RWPE2 (cell line): ENCODE measurements at regions not wholly inside any gene's neighbourhood (a gene's known extent, or its start where the extent isn't known, plus 50 kb on each side); places are given as distances from the start of the nearest gene placed in this dataset.
"Not testable (repeated sequence)": the region's sequence is repeated elsewhere in the genome, so short reads cannot be mapped to it uniquely, and the experiment has no call there.

Experiments used
- ATAC-seq: fragments of 200-7000 bp; cut with Tn5 transposase; 3 replicates; pipeline ENCODE4 v1.9.1; 2021; ENCODE audit warnings: low read depth
- DNase-seq: peaks from one replicate; pipeline ENCODE4 v3.0.0-alpha.2; 2020; ENCODE audit warnings: low spot score
- H3K27ac ChIP-seq: fragments of 450-650 bp; 2 replicates; pipeline ENCODE4 v1.5.1; 2017; ENCODE audit warnings: mild to moderate bottlenecking; ENCODE audit not compliant: poor library complexity, severe bottlenecking
- H3K27me3 ChIP-seq: fragments of 250-450 bp; sonication (Bioruptor Pico); 2 replicates; pipeline ENCODE4 v1.5.1; 2021; ENCODE audit warnings: mild to moderate bottlenecking, moderate library complexity; ENCODE audit not compliant: insufficient read depth, poor library complexity, severe bottlenecking
- H3K36me3 ChIP-seq: fragments of 250-450 bp; sonication (Bioruptor Pico); 2 replicates; pipeline ENCODE4 v1.5.1; 2020; ENCODE audit warnings: low read depth, mild to moderate bottlenecking, moderate library complexity
- H3K4me1 ChIP-seq: fragments of 250-450 bp; sonication (Bioruptor Pico); 2 replicates; pipeline ENCODE4 v1.5.1; 2021; ENCODE audit warnings: mild to moderate bottlenecking, moderate library complexity; ENCODE audit not compliant: insufficient read depth, poor library complexity, severe bottlenecking
- H3K4me3 ChIP-seq: fragments of 250-450 bp; sonication (Bioruptor Pico); 2 replicates; pipeline ENCODE4 v1.5.1; 2021; ENCODE audit warnings: mild to moderate bottlenecking, moderate library complexity; ENCODE audit not compliant: severe bottlenecking
- H3K9me3 ChIP-seq: fragments of 250-450 bp; sonication (Bioruptor Pico); 2 replicates; pipeline ENCODE4 v1.5.1; 2021; ENCODE audit warnings: mild to moderate bottlenecking, moderate library complexity; ENCODE audit not compliant: severe bottlenecking

GRCh38 chr14:19659850-19660558, 53.7 kb downstream of the OR11H2 start:
- ATAC-seq: 0 out of 3 replicates have a peak, but pooled peaks have one; percentile 29
- not testable (repeated sequence) for H3K27ac ChIP-seq, DNase-seq

DNA sequence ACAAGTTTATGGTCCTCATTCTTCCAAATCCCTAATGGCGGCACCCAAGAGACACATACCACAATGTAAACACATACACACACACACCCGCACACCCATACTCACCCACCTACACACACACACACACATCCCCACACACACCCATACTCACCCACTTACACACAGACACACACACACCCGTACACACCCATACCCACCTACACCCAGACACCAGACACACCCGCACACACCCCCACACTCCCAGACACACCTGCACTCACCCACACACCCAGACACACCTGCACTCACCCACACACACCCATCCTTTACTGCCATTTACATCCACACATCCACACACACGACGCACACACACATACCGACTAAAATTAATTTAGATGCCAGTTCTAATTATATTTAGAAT, 55.0 kb downstream of the OR11H2 start:
- H3K27ac ChIP-seq, ATAC-seq, H3K4me3 ChIP-seq, H3K27me3 ChIP-seq, H3K9me3 ChIP-seq, H3K36me3 ChIP-seq, H3K4me1 ChIP-seq, DNase-seq: not testable (repeated sequence)

More at GRCh38 chr14:19659850-19660558, 53.7 kb downstream of the OR11H2 start:
- H3K36me3 ChIP-seq, H3K4me3 ChIP-seq, H3K4me1 ChIP-seq, H3K27me3 ChIP-seq, H3K9me3 ChIP-seq: not testable (repeated sequence)

DNA sequence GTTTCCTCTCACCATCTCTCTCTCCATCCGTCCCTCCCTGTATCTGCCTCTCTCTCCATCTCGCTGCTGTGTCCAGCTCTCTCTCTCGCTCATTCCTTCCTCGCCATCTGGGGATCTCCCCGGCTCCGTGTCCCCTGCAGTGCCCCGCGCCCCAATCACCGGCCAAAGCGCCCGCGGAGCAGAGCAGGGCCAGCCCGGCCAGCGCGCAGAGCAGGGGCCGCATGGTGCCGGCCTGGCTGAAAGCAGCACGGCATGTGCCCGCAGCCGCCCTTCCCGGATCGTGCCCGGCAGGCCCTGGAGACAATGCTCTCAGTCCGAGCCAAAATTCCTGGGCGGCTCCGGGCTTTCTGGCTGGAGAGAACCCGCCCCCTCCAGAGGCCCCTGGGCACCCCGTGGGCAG, 75.1 kb downstream of the OR11H2 start:
- not testable (repeated sequence) for H3K4me1 ChIP-seq, ATAC-seq, H3K4me3 ChIP-seq, DNase-seq, H3K27me3 ChIP-seq, H3K9me3 ChIP-seq, H3K27ac ChIP-seq, H3K36me3 ChIP-seq

- H3K9me3 ChIP-seq, DNase-seq, H3K36me3 ChIP-seq, H3K27me3 ChIP-seq, H3K4me1 ChIP-seq, H3K27ac ChIP-seq, H3K4me3 ChIP-seq: not testable (repeated sequence)
- ATAC-seq: peak; percentile 38; the same call in 1 of the 3 replicates
Measured at GRCh38 chr14:19638042-19638322, 75.7 kb downstream of the OR11H2 start.

GRCh38 chr14:19637285-19638041, 76.2 kb downstream of the OR11H2 start:
- not testable (repeated sequence) for H3K4me3 ChIP-seq, H3K36me3 ChIP-seq, H3K27me3 ChIP-seq, DNase-seq, H3K4me1 ChIP-seq, H3K9me3 ChIP-seq, H3K27ac ChIP-seq
- peak; percentile 61; the same call in 2 of the 3 replicates for ATAC-seq

- not testable (repeated sequence) for H3K9me3 ChIP-seq, ATAC-seq, H3K27me3 ChIP-seq, H3K27ac ChIP-seq, H3K4me1 ChIP-seq, H3K36me3 ChIP-seq, DNase-seq, H3K4me3 ChIP-seq
Measured at GRCh38 chr14:19613546-19613945, 100.1 kb downstream of the OR11H2 start.
